ENCODE measurements at regions not wholly inside any gene's neighbourhood (a gene's known extent, or its start where the extent isn't known, plus 50 kb on each side); places are given as distances from the start of the nearest gene placed in this dataset.
"Not testable (repeated sequence)": the region's sequence is repeated elsewhere in the genome, so short reads cannot be mapped to it uniquely, and the experiment has no call there.

- DNase-seq, result no peak
- Histone ChIP-seq H3K4ac (ENCODE audit: low read depth in 1 of 2, low read length in 2 of 2) (no peak overlapping the region), H3K4me1 (ENCODE audit: control insufficient read depth, insufficient read depth, low read depth, low read length) (peaks cover 1% of the 10 kb centered on the region), H3K23ac (ENCODE audit: low read length in 2 of 2) (no peak overlapping the region), H2AFZ (ENCODE audit: low read depth, low read length) (no peak overlapping the region), H3K14ac (ENCODE audit: low read length in 2 of 2) (no peak overlapping the region), H4K91ac (ENCODE audit: low read length) (no peak overlapping the region), H3K4me2 (ENCODE audit: low read length, poor library complexity, severe bottlenecking) (no peak overlapping the region), H2BK120ac (ENCODE audit: low read depth, low read length) (no peak overlapping the region), H3K9ac (ENCODE audit: low read length) (no peak overlapping the region), H3K36me3 (ENCODE audit: control insufficient read depth in 1 of 2, insufficient read depth in 2 of 2, low read depth in 1 of 2, low read length in 2 of 2) (no peaks in the 10 kb centered on the region), H3K18ac (ENCODE audit: low read depth in 1 of 2, low read length in 2 of 2) (no peak overlapping the region), H4K8ac (ENCODE audit: low read length) (no peak overlapping the region), H3K4me3 (ENCODE audit: insufficient read depth in 1 of 2, low read depth in 1 of 2, low read length in 2 of 2) (no peak overlapping the region), H3K27me3 (ENCODE audit: control insufficient read depth in 1 of 2, insufficient read depth in 1 of 2, low read length in 2 of 2) (peaks cover 0 to 5% of the 10 kb centered on the region in 2 experiments), H3K27ac (ENCODE audit: low read length, poor library complexity, severe bottlenecking) (no peak overlapping the region), H3K79me1 (replicated peaks; ENCODE audit: low read length, poor library complexity, severe bottlenecking) (no peaks in the 10 kb centered on the region), H2BK12ac (ENCODE audit: low read length in 2 of 2) (no peak overlapping the region), H2BK15ac (ENCODE audit: low read depth, poor library complexity, severe bottlenecking) (no peak overlapping the region), H2AK5ac (ENCODE audit: low read length, severe bottlenecking) (no peak overlapping the region), H3K9me3 (ENCODE audit: control insufficient read depth, low read length) (no peaks in the 10 kb centered on the region), H2BK5ac (ENCODE audit: low read depth, low read length, poor library complexity, severe bottlenecking) (no peak overlapping the region)
- 87% methylated on average over 2 of the region's 2 CpGs for WGBS
These were observed 81.3 kb upstream of the KCNMA1 start for GRCh38 chr10:77718957-77719356.

DNA sequence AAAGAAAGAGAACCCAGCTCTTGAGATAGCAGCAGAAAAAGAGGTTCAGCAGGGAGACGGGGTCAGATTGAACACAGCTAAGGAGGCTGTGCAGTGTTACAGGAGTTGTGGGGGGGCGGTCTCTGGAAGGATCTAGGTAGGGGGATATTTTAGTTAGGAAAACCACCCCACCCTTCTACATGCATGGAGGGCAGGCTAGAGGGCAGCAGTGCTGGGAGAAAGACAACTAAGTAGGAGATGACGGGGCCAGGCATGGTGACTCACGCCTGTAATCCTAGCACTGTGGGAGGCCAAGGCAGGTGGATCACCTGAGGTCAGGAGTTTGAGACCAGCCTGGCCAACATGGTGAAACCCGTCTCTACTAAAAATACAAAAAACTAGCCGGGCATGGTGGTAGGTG is 80.7 kb upstream of the KCNMA1 start:
- H3K9ac ChIP-seq (ENCODE audit: low read length); H3K79me1 ChIP-seq (replicated peaks; ENCODE audit: low read length, poor library complexity, severe bottlenecking); H2AFZ ChIP-seq (ENCODE audit: low read depth, low read length); H3K23ac ChIP-seq (ENCODE audit: low read length in 2 of 2); H4K91ac ChIP-seq (ENCODE audit: low read length); H3K14ac ChIP-seq (ENCODE audit: low read length in 2 of 2); H2BK12ac ChIP-seq (ENCODE audit: low read length in 2 of 2); H4K8ac ChIP-seq (ENCODE audit: low read length); H3K27me3 ChIP-seq (ENCODE audit: control insufficient read depth in 1 of 2, insufficient read depth in 1 of 2, low read length in 2 of 2); H3K18ac ChIP-seq (ENCODE audit: low read depth in 1 of 2, low read length in 2 of 2); H2BK5ac ChIP-seq (ENCODE audit: low read depth, low read length, poor library complexity, severe bottlenecking); H3K36me3 ChIP-seq (ENCODE audit: control insufficient read depth in 1 of 2, insufficient read depth in 2 of 2, low read depth in 1 of 2, low read length in 2 of 2); H3K4me1 ChIP-seq (ENCODE audit: control insufficient read depth, insufficient read depth, low read depth, low read length); H2BK120ac ChIP-seq (ENCODE audit: low read depth, low read length); H2AK5ac ChIP-seq (ENCODE audit: low read length, severe bottlenecking); H3K27ac ChIP-seq (ENCODE audit: low read length, poor library complexity, severe bottlenecking); H3K4me3 ChIP-seq (ENCODE audit: insufficient read depth in 1 of 2, low read depth in 1 of 2, low read length in 2 of 2); H3K4me2 ChIP-seq (ENCODE audit: low read length, poor library complexity, severe bottlenecking); H3K9me3 ChIP-seq (ENCODE audit: control insufficient read depth, low read length); H2BK15ac ChIP-seq (ENCODE audit: low read depth, poor library complexity, severe bottlenecking); H3K4ac ChIP-seq (ENCODE audit: low read depth in 1 of 2, low read length in 2 of 2); DNase-seq: not testable (repeated sequence)
- 77% methylated on average over 5 of the region's 6 CpGs for WGBS

DNA sequence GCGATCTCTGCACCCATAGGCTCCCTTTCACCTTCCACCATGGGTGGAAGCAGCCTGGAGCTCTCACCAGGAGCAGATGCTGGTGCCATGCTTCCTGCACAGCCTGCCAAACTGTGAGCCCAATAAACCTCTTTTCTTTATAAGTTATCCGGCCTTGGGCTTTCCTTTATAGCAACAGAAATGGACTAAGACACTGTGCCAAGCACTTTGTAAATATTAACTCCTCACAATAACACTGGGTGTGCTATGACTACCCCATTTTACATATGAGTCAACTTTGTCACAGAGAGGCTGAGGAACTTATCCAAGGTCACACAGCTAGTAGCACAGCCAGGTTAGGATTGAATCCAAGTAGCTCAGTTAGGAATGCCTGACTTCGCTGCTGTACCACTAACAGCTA is 79.7 kb upstream of the KCNMA1 start:
- whole genome bisulfite sequencing, result 73% methylated on average over 3 of the region's 3 CpGs
- H3K23ac ChIP-seq (ENCODE audit: low read length in 2 of 2), result no peak overlapping the region

DNA sequence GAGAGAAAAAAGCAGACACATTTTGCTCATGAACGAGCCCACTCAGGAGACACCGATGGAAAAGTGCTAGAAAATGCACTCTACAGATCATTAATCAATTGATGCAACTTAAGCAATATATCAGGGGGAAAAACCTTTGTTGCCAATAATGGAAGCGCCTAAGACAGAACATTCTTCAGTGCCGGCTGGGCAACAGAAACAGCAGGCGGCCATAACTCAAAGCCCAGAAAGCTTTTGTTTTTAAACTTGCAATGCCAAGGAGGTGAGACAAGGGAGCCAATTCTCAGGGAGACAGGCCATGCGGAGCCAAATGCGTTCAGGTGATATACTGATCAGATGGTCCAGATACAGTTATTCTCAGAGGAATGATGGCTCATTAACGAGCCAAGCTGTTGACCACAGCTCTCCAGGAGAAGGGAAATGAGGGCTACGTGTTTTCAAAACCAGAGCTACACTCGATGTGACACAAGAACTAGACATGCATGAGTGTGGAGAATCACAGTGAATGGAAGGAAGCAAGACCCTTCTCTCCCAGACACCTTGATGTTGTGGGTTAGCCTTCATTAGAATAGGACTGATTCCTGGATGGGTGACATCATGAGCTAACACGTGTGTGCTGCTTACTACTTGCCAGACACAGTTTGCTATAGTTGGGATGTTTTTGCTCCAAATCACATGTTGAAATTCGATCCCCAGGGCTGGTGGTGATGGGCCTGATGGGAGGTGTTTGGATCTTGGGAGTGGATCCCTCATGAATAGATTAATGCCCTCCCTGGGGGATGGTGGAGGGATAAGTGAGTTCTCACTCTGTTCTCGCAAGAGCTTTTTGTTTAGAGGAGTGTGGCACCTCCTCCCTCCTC is 79.1 kb upstream of the KCNMA1 start:
- peak overlapping the region in 1 of 2 experiments; percentile 37 for H3K23ac ChIP-seq (ENCODE audit: low read length in 2 of 2)
- no peaks in the 10 kb centered on the region for H3K79me1 ChIP-seq (replicated peaks; ENCODE audit: low read length, poor library complexity, severe bottlenecking)
- no peaks in the 10 kb centered on the region for H3K36me3 ChIP-seq (ENCODE audit: control insufficient read depth in 1 of 2, insufficient read depth in 2 of 2, low read depth in 1 of 2, low read length in 2 of 2)
- no peak overlapping the region for H4K8ac ChIP-seq (ENCODE audit: low read length)
- H3K9me3 ChIP-seq (ENCODE audit: control insufficient read depth, low read length), result no peaks in the 10 kb centered on the region
- H3K4me3 ChIP-seq (ENCODE audit: insufficient read depth in 1 of 2, low read depth in 1 of 2, low read length in 2 of 2), result no peak overlapping the region
- no peaks in the 10 kb centered on the region for H3K4me1 ChIP-seq (ENCODE audit: control insufficient read depth, insufficient read depth, low read depth, low read length)
- WGBS, result 88% methylated on average over 13 of the region's 13 CpGs
- H3K18ac ChIP-seq (ENCODE audit: low read depth in 1 of 2, low read length in 2 of 2), result no peak overlapping the region
- no peak overlapping the region for H4K91ac ChIP-seq (ENCODE audit: low read length)
- no peak overlapping the region for H2BK120ac ChIP-seq (ENCODE audit: low read depth, low read length)
- no peak overlapping the region for H3K4me2 ChIP-seq (ENCODE audit: low read length, poor library complexity, severe bottlenecking)
- peaks cover 0 to 5% of the 10 kb centered on the region in 2 experiments for H3K27me3 ChIP-seq (ENCODE audit: control insufficient read depth in 1 of 2, insufficient read depth in 1 of 2, low read length in 2 of 2)
- H3K27ac ChIP-seq (ENCODE audit: low read length, poor library complexity, severe bottlenecking), result no peak overlapping the region
- no peak overlapping the region for H3K9ac ChIP-seq (ENCODE audit: low read length)
- H2AK5ac ChIP-seq (ENCODE audit: low read length, severe bottlenecking), result no peak overlapping the region
- no peak overlapping the region for H3K4ac ChIP-seq (ENCODE audit: low read depth in 1 of 2, low read length in 2 of 2)
- no peak overlapping the region for H3K14ac ChIP-seq (ENCODE audit: low read length in 2 of 2)
- H2AFZ ChIP-seq (ENCODE audit: low read depth, low read length), result no peak overlapping the region
- no peak overlapping the region for H2BK5ac ChIP-seq (ENCODE audit: low read depth, low read length, poor library complexity, severe bottlenecking)
- peak overlapping the region in 1 of 2 experiments; percentile 29 for H2BK12ac ChIP-seq (ENCODE audit: low read length in 2 of 2)
- no peak overlapping the region for H2BK15ac ChIP-seq (ENCODE audit: low read depth, poor library complexity, severe bottlenecking)
- DNase-seq, result no peak

More for the DNA sequence above, 79.7 kb upstream of the KCNMA1 start:
- Histone ChIP-seq H4K91ac (ENCODE audit: low read length) (no peak overlapping the region), H2BK5ac (ENCODE audit: low read depth, low read length, poor library complexity, severe bottlenecking) (no peak overlapping the region), H3K4me1 (ENCODE audit: control insufficient read depth, insufficient read depth, low read depth, low read length) (no peaks in the 10 kb centered on the region), H3K79me1 (replicated peaks; ENCODE audit: low read length, poor library complexity, severe bottlenecking) (no peaks in the 10 kb centered on the region), H3K9me3 (ENCODE audit: control insufficient read depth, low read length) (no peaks in the 10 kb centered on the region), H3K27ac (ENCODE audit: low read length, poor library complexity, severe bottlenecking) (no peak overlapping the region), H2BK15ac (ENCODE audit: low read depth, poor library complexity, severe bottlenecking) (no peak overlapping the region), H3K36me3 (ENCODE audit: control insufficient read depth in 1 of 2, insufficient read depth in 2 of 2, low read depth in 1 of 2, low read length in 2 of 2) (no peaks in the 10 kb centered on the region), H2AK5ac (ENCODE audit: low read length, severe bottlenecking) (no peak overlapping the region), H3K4me3 (ENCODE audit: insufficient read depth in 1 of 2, low read depth in 1 of 2, low read length in 2 of 2) (no peak overlapping the region), H3K9ac (ENCODE audit: low read length) (no peak overlapping the region), H3K27me3 (ENCODE audit: control insufficient read depth in 1 of 2, insufficient read depth in 1 of 2, low read length in 2 of 2) (peaks cover 0 to 5% of the 10 kb centered on the region in 2 experiments), H4K8ac (ENCODE audit: low read length) (no peak overlapping the region), H3K18ac (ENCODE audit: low read depth in 1 of 2, low read length in 2 of 2) (no peak overlapping the region), H3K4me2 (ENCODE audit: low read length, poor library complexity, severe bottlenecking) (no peak overlapping the region), H3K4ac (ENCODE audit: low read depth in 1 of 2, low read length in 2 of 2) (no peak overlapping the region), H2BK12ac (ENCODE audit: low read length in 2 of 2) (no peak overlapping the region), H2BK120ac (ENCODE audit: low read depth, low read length) (no peak overlapping the region), H2AFZ (ENCODE audit: low read depth, low read length) (no peak overlapping the region), H3K14ac (ENCODE audit: low read length in 2 of 2) (no peak overlapping the region)
- DNase-seq, result no peak

Measured in mesenchymal stem cell (in vitro differentiated cells and primary cell).